Endodermal cell (in vitro differentiated cells): ENCODE measurements at regions not wholly inside any gene's neighbourhood (a gene's known extent, or its start where the extent isn't known, plus 50 kb on each side); places are given as distances from the start of the nearest gene placed in this dataset.
A peak's percentile ranks its signal among the peaks of the same experiment; 100 is the strongest.

Experiments
- DNase-seq: peaks from one replicate; pipeline ENCODE4 v3.0.0-alpha.2; 2017
- H3K27ac ChIP-seq: 2 replicates; pipeline ENCODE4 v1.5.1; 2013; ENCODE audit warnings: mild to moderate bottlenecking, low read depth, low read length, moderate library complexity
- H3K27me3 ChIP-seq: 2 replicates; pipeline ENCODE4 v1.6.1; 2013; ENCODE audit warnings: mild to moderate bottlenecking, low read length, moderate library complexity; ENCODE audit not compliant: insufficient read depth, control insufficient read depth, poor library complexity, severe bottlenecking
- H3K36me3 ChIP-seq: 2 replicates; pipeline ENCODE4 v1.7.0; 2013; ENCODE audit warnings: mild to moderate bottlenecking, low read length, moderate library complexity; ENCODE audit not compliant: control insufficient read depth, insufficient read depth
- H3K4me1 ChIP-seq: one replicate; pipeline ENCODE4 v1.7.0; 2013; ENCODE audit warnings: low read length; ENCODE audit not compliant: control insufficient read depth, insufficient read depth
- H3K4me3 ChIP-seq: 2 replicates; pipeline ENCODE4 v1.5.1; 2013; ENCODE audit warnings: mild to moderate bottlenecking, low read length, moderate library complexity
- H3K9ac ChIP-seq: 2 replicates; pipeline ENCODE4 v1.6.1; 2013; ENCODE audit warnings: mild to moderate bottlenecking, low read length, moderate library complexity; ENCODE audit not compliant: poor library complexity, severe bottlenecking; ENCODE audit errors: extremely low read depth
- H3K9me3 ChIP-seq: 2 replicates; pipeline ENCODE4 v1.6.1; 2013; ENCODE audit warnings: mild to moderate bottlenecking, low read length, moderate library complexity; ENCODE audit not compliant: control insufficient read depth
- H3K27ac Mint-ChIP-seq: 2 replicates; pipeline ENCODE4 v1.8.0; 2020; ENCODE audit warnings: mixed read lengths
- H3K27me3 Mint-ChIP-seq: 2 replicates; pipeline ENCODE4 v1.8.0; 2021; ENCODE audit warnings: mild to moderate bottlenecking, mixed read lengths; ENCODE audit not compliant: insufficient read depth
- H3K36me3 Mint-ChIP-seq: 2 replicates; pipeline ENCODE4 v1.8.0; 2020; ENCODE audit warnings: low read depth, mixed read lengths
- H3K4me1 Mint-ChIP-seq: 2 replicates; pipeline ENCODE4 v1.8.0; 2020; ENCODE audit warnings: mixed read lengths
- H3K4me3 Mint-ChIP-seq: 2 replicates; pipeline ENCODE4 v1.8.0; 2020; ENCODE audit warnings: mild to moderate bottlenecking, moderate library complexity, mixed read lengths
- H3K9me3 Mint-ChIP-seq: 2 replicates; pipeline ENCODE4 v1.8.0; 2020; ENCODE audit warnings: mild to moderate bottlenecking, mixed read lengths
- CTCF ChIP-seq: fragments of 200-600 bp; sonication (generic); conservative IDR thresholded peaks from 2 replicates; pipeline ENCODE4 v1.5.0; 2021; ENCODE audit warnings: antibody characterized with exemption, mild to moderate bottlenecking
- WGBS, 2 experiments: methylation state at CpG; one replicate each; pipeline versions ENCODE4 v1.1.5 to v1.1.7; 2013; ENCODE audit warnings: missing lambda C conversion rate in 2 of 2, mixed read lengths in 1 of 2; ENCODE audit not compliant: insufficient coverage in 1 of 2, insufficient read length in 1 of 2; 5-methylcytosine and 5-hydroxymethylcytosine counted together

GRCh38 chr13:44694291-44694690 is 118.2 kb upstream of the TSC22D1 start:
- TF ChIP-seq CTCF, result no peak
- peaks cover 3% of the 10 kb centered on the region for H3K4me1 Mint-ChIP-seq
- peaks cover 2% of the 10 kb centered on the region for H3K27me3 Mint-ChIP-seq
- H3K36me3 ChIP-seq, result no peaks in the 10 kb centered on the region
- no peaks in the 10 kb centered on the region for H3K9me3 Mint-ChIP-seq
- H3K9ac ChIP-seq, result no peak overlapping the region
- no peak overlapping the region for H3K27ac ChIP-seq
- H3K27me3 ChIP-seq, result no peaks in the 10 kb centered on the region
- no peaks in the 10 kb centered on the region for H3K36me3 Mint-ChIP-seq
- no peak overlapping the region for H3K4me3 ChIP-seq
- no peak overlapping the region for H3K27ac Mint-ChIP-seq
- no peaks in the 10 kb centered on the region for H3K4me1 ChIP-seq
- H3K4me3 Mint-ChIP-seq, result no peak overlapping the region
- H3K9me3 ChIP-seq, result no peaks in the 10 kb centered on the region
- no peak for DNase-seq

GRCh38 chr13:44693156-44693764 is 117.1 kb upstream of the TSC22D1 start:
- H3K27ac Mint-ChIP-seq, result no peak overlapping the region
- DNase-seq, result no peak
- no peaks in the 10 kb centered on the region for H3K9me3 Mint-ChIP-seq
- Histone ChIP-seq H3K9ac (no peak overlapping the region), H3K9me3 (no peaks in the 10 kb centered on the region), H3K4me3 (no peak overlapping the region), H3K27ac (no peak overlapping the region), H3K27me3 (no peaks in the 10 kb centered on the region), H3K4me1 (no peaks in the 10 kb centered on the region), H3K36me3 (no peaks in the 10 kb centered on the region)
- H3K4me1 Mint-ChIP-seq, result peaks cover 3% of the 10 kb centered on the region
- 91 to 98% methylated on average over 5 to 6 of the region's 6 CpGs for WGBS, 2 experiments
- no peak for TF ChIP-seq CTCF
- H3K36me3 Mint-ChIP-seq, result no peaks in the 10 kb centered on the region
- H3K27me3 Mint-ChIP-seq, result peaks cover 2% of the 10 kb centered on the region
- no peak overlapping the region for H3K4me3 Mint-ChIP-seq

- Mint-ChIP-seq H3K27ac (no peak overlapping the region), H3K36me3 (no peaks in the 10 kb centered on the region), H3K9me3 (no peaks in the 10 kb centered on the region), H3K4me3 (no peak overlapping the region), H3K4me1 (peaks cover 3% of the 10 kb centered on the region), H3K27me3 (peaks cover 2% of the 10 kb centered on the region)
- TF ChIP-seq CTCF, result peak; percentile 57
- Histone ChIP-seq H3K4me1 (no peaks in the 10 kb centered on the region), H3K36me3 (no peaks in the 10 kb centered on the region), H3K27me3 (no peaks in the 10 kb centered on the region), H3K9ac (no peak overlapping the region), H3K27ac (no peak overlapping the region), H3K9me3 (no peaks in the 10 kb centered on the region), H3K4me3 (no peak overlapping the region)
- WGBS, 2 experiments, result 87 to 90% methylated on average over 2 of the region's 2 CpGs
- DNase-seq, result peak; percentile 49
These were observed 116.1 kb upstream of the TSC22D1 start for GRCh38 chr13:44692173-44692713.
